ENCODE measurements at regions not wholly inside any gene's neighbourhood (a gene's known extent, or its start where the extent isn't known, plus 50 kb on each side); places are given as distances from the start of the nearest gene placed in this dataset.
"Not testable (repeated sequence)": the region's sequence is repeated elsewhere in the genome, so short reads cannot be mapped to it uniquely, and the experiment has no call there.

DNA sequence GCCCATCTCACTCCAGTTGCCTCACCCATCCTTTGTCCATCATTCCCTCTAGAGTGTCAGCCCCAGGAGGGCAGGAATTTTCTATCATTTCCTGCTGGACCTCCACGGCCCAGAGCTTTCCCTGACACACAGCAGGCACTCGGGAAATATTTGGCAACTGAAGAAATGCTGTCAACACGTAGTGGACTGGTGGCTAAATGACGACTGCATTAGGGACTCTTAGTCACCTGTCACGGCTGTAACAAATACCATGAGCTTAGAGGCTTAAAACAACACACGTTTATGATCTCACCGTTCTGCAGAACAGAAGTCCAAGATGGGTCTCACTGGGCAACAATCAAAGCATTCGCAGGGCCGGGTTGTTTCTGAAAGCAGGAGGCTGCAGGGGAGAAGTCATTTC, 91.3 kb downstream of the PHETA1 start:
- in situ Hi-C loops (cut with MboI; ENCODE audit: low pct_unique_long_range_greater_than_20kb, low sequenced_read_pairs), result no loop called here
- DNase-seq, result no peak

DNA sequence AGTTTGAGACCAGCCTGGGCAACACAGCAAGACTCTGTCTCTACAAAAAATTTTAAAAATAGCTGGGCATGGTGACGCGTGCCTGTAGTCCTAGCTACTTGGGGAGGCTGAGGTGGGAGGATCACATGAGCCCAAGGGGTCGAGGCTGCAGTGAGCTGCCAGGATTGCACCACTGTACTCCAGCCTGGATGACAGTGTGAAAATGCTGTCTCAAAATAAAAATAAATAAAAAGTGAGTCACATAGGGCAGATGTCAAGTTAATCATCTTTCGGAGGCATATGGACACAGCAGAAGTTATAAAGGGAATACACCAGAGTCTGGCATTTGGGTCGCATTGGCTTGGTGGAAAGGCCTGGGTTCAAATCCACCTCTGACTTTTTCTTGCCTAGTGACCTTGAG, 92.7 kb downstream of the PHETA1 start:
- in situ Hi-C loops (cut with MboI; ENCODE audit: low pct_unique_long_range_greater_than_20kb, low sequenced_read_pairs), result no loop called here
- DNase-seq, result no peak

GRCh38 chr12:111275308-111275707, 93.6 kb downstream of the PHETA1 start:
- in situ Hi-C loops (cut with MboI; ENCODE audit: low pct_unique_long_range_greater_than_20kb, low sequenced_read_pairs), result no loop called here
- no peak for DNase-seq

- DNase-seq, result peak; percentile 39
- in situ Hi-C loops (cut with MboI; ENCODE audit: low pct_unique_long_range_greater_than_20kb, low sequenced_read_pairs), result no loop called here
Measured at GRCh38 chr12:111274777-111275176, 94.1 kb downstream of the PHETA1 start.

GRCh38 chr12:111271674-111272418, 97.0 kb downstream of the PHETA1 start:
- in situ Hi-C loops (cut with MboI; ENCODE audit: low pct_unique_long_range_greater_than_20kb, low sequenced_read_pairs), result no loop called here
- DNase-seq, result peak; percentile 11

- no peak for DNase-seq
- in situ Hi-C loops (cut with MboI; ENCODE audit: low pct_unique_long_range_greater_than_20kb, low sequenced_read_pairs), result no loop called here
Measured at GRCh38 chr12:111270774-111271173, 98.1 kb downstream of the PHETA1 start.

- no peak for DNase-seq
- in situ Hi-C loops (cut with MboI; ENCODE audit: low pct_unique_long_range_greater_than_20kb, low sequenced_read_pairs), result no loop called here
Measured at GRCh38 chr12:111270239-111270638, 98.7 kb downstream of the PHETA1 start.

GRCh38 chr12:111269718-111270117, 99.2 kb downstream of the PHETA1 start:
- in situ Hi-C loops (cut with MboI; ENCODE audit: low pct_unique_long_range_greater_than_20kb, low sequenced_read_pairs), result no loop called here
- no peak for DNase-seq

DNA sequence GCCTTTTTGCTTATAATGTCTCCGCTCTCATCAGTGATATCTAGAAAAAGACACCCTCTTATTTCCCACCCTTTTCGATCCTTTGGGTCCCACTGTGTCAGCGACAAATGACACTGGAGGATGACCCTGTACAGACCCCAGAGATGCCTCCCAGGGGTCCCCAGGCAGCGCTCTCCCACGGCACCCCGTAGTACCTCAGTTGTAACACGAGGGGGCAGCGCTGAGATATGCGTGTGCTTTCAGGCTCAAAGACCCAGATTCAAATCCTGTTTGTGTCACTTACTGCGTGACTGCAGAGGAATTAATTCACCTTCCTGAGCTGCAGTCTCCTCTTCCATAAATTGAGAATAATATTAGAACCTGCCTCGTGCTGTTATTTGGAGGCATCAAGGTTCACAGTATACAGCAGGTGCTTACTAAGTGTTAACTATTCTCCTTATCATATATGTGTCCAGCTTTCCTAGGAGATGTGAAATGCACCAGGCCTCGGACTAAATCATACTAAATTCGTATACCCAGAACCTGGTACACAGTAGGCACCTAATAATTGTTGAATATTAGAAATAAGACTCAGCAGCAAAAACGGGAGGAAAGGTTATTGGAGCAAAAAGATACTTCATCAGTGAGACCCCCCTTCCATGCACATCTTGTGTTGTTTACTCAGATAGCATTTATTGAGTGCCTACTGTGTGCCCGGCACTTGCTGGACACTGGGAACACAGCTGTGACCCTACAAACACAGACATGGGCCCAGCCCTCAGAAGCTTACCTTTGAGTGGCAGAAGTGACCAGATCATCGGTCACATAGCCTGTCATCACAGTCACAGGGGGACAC, 99.9 kb downstream of the PHETA1 start:
- in situ Hi-C loops (cut with MboI; ENCODE audit: low pct_unique_long_range_greater_than_20kb, low sequenced_read_pairs), result no loop called here
- peak; percentile 40 for DNase-seq

GRCh38 chr12:111267144-111267543, 101.8 kb downstream of the PHETA1 start:
- DNase-seq, result no peak
- in situ Hi-C loops (cut with MboI; ENCODE audit: low pct_unique_long_range_greater_than_20kb, low sequenced_read_pairs), result no loop called here

- DNase-seq, result no peak
- in situ Hi-C loops (cut with MboI; ENCODE audit: low pct_unique_long_range_greater_than_20kb, low sequenced_read_pairs), result no loop called here
Measured at GRCh38 chr12:111261911-111262676, 106.8 kb downstream of the PHETA1 start.

GRCh38 chr12:111260732-111261131, 108.2 kb downstream of the PHETA1 start:
- in situ Hi-C loops (cut with MboI; ENCODE audit: low pct_unique_long_range_greater_than_20kb, low sequenced_read_pairs), result no loop called here
- no peak for DNase-seq

- DNase-seq, result no peak
- in situ Hi-C loops (cut with MboI; ENCODE audit: low pct_unique_long_range_greater_than_20kb, low sequenced_read_pairs), result no loop called here
Measured at GRCh38 chr12:111259231-111259630, 109.7 kb downstream of the PHETA1 start.

DNA sequence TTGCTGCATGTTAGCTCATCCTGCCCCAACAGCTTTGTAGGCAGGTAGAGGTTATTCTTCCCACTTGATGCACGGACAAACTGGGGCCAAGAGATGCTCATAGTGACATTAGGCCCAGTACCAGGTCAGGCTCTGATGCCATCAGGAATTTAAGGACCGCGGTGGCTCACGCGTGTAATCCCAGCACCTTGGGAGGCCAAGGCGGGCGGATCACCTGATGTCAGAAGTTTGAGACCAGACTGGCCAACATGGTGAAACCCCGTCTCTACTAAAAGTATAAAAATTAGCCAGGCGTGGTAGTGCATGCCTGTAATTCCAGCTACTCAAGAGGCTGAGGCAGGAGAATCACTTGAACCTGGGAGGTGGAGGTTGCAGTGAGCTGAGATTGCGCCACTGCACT, 110.8 kb downstream of the PHETA1 start:
- DNase-seq; in situ Hi-C loops (cut with MboI; ENCODE audit: low pct_unique_long_range_greater_than_20kb, low sequenced_read_pairs): not testable (repeated sequence)

- DNase-seq, result no peak
- in situ Hi-C loops (cut with MboI; ENCODE audit: low pct_unique_long_range_greater_than_20kb, low sequenced_read_pairs), result no loop called here
Measured at GRCh38 chr12:111257435-111257902, 111.4 kb downstream of the PHETA1 start.

- in situ Hi-C loops (cut with MboI; ENCODE audit: low pct_unique_long_range_greater_than_20kb, low sequenced_read_pairs), result no loop called here
- no peak for DNase-seq
Measured at GRCh38 chr12:111256629-111257434, 112.1 kb downstream of the PHETA1 start.

DNA sequence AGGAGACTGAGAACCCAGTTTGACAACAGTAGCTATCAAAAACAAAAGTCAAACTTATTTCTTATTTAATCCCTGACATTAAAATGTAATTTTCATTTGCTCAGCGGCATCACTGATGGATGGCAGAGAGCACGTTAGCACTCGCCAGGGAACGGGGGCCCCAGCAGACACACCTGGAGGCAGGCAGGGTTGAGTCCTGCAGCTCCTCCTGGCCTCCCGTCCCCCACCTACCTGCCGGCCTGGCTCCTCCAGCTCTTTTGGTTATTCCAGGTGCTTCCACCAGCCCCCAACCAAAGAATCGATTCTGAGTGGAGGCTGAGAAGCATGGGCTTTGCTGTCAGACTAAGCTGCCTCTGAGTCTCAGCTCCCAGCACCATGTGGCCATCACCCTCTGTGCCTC, 113.6 kb downstream of the PHETA1 start:
- no peak for DNase-seq
- in situ Hi-C loops (cut with MboI; ENCODE audit: low pct_unique_long_range_greater_than_20kb, low sequenced_read_pairs), result no loop called here

- DNase-seq, result no peak
- in situ Hi-C loops (cut with MboI; ENCODE audit: low pct_unique_long_range_greater_than_20kb, low sequenced_read_pairs), result no loop called here
Measured at GRCh38 chr12:111254106-111254505, 114.8 kb downstream of the PHETA1 start.

GRCh38 chr12:111253213-111253612, 115.7 kb downstream of the PHETA1 start:
- no peak for DNase-seq
- in situ Hi-C loops (cut with MboI; ENCODE audit: low pct_unique_long_range_greater_than_20kb, low sequenced_read_pairs), result no loop called here

All from KBM-7 (cell line).